ENCODE measurements at regions not wholly inside any gene's neighbourhood (a gene's known extent, or its start where the extent isn't known, plus 50 kb on each side); places are given as distances from the start of the nearest gene placed in this dataset.

- Histone ChIP-seq H3K36me3 (ENCODE audit: insufficient read depth, low read length) (no peaks in the 10 kb centered on the region), H3K9ac (ENCODE audit: low read depth, low read length, poor library complexity, severe bottlenecking) (no peak overlapping the region), H4K20me1 (ENCODE audit: insufficient read depth, low read length, poor library complexity, severe bottlenecking) (no peaks in the 10 kb centered on the region), H3K9me2 (replicated peaks; ENCODE audit: low read depth, low read length) (no peaks in the 10 kb centered on the region), H3K4me3 (ENCODE audit: low read length, poor library complexity, severe bottlenecking) (no peak overlapping the region), H3K4me1 (ENCODE audit: insufficient read depth, low read length, poor library complexity, severe bottlenecking) (no peaks in the 10 kb centered on the region), H2AFZ (ENCODE audit: low read length) (no peak overlapping the region), H3F3A (ENCODE audit: low read depth) (no peaks in the 10 kb centered on the region), H3K79me2 (ENCODE audit: insufficient read depth, low read length) (no peaks in the 10 kb centered on the region), H3K4me2 (ENCODE audit: low read depth, low read length, poor library complexity, severe bottlenecking) (no peak overlapping the region), H3K9me3 (ENCODE audit: insufficient read depth, low read depth, low read length) (no peaks in the 10 kb centered on the region), H3K27me3 (ENCODE audit: insufficient read depth, low read length, poor library complexity, severe bottlenecking) (no peaks in the 10 kb centered on the region)
- TF ChIP-seq CTCF (conservative IDR thresholded peaks at IDR 0.05; ENCODE audit: low read length) (no peak), EZH2phosphoT487 (IDR thresholded peaks at IDR 0.05; ENCODE audit: borderline replicate concordance) (no peak)
These were observed 84.9 kb upstream of the PWP1 start for GRCh38 chr12:107600581-107601144.

- Histone ChIP-seq H3K9me3 (ENCODE audit: insufficient read depth, low read depth, low read length) (no peaks in the 10 kb centered on the region), H3F3A (ENCODE audit: low read depth) (no peaks in the 10 kb centered on the region), H4K20me1 (ENCODE audit: insufficient read depth, low read length, poor library complexity, severe bottlenecking) (no peaks in the 10 kb centered on the region), H3K9me2 (replicated peaks; ENCODE audit: low read depth, low read length) (no peaks in the 10 kb centered on the region), H3K27me3 (ENCODE audit: insufficient read depth, low read length, poor library complexity, severe bottlenecking) (no peaks in the 10 kb centered on the region), H3K4me2 (ENCODE audit: low read depth, low read length, poor library complexity, severe bottlenecking) (no peak overlapping the region), H3K4me1 (ENCODE audit: insufficient read depth, low read length, poor library complexity, severe bottlenecking) (no peaks in the 10 kb centered on the region), H3K9ac (ENCODE audit: low read depth, low read length, poor library complexity, severe bottlenecking) (no peak overlapping the region), H3K36me3 (ENCODE audit: insufficient read depth, low read length) (no peaks in the 10 kb centered on the region), H2AFZ (ENCODE audit: low read length) (no peak overlapping the region), H3K79me2 (ENCODE audit: insufficient read depth, low read length) (no peaks in the 10 kb centered on the region), H3K4me3 (ENCODE audit: low read length, poor library complexity, severe bottlenecking) (no peak overlapping the region)
- TF ChIP-seq EZH2phosphoT487 (IDR thresholded peaks at IDR 0.05; ENCODE audit: borderline replicate concordance) = no peak
- TF ChIP-seq CTCF (conservative IDR thresholded peaks at IDR 0.05; ENCODE audit: low read length) = no peak
These were observed 83.2 kb upstream of the PWP1 start for GRCh38 chr12:107602446-107602845.

- Histone ChIP-seq H2AFZ (ENCODE audit: low read length) (no peak overlapping the region), H3K9ac (ENCODE audit: low read depth, low read length, poor library complexity, severe bottlenecking) (no peak overlapping the region), H3K9me2 (replicated peaks; ENCODE audit: low read depth, low read length) (no peaks in the 10 kb centered on the region), H4K20me1 (ENCODE audit: insufficient read depth, low read length, poor library complexity, severe bottlenecking) (no peaks in the 10 kb centered on the region), H3K4me1 (ENCODE audit: insufficient read depth, low read length, poor library complexity, severe bottlenecking) (no peaks in the 10 kb centered on the region), H3K27me3 (ENCODE audit: insufficient read depth, low read length, poor library complexity, severe bottlenecking) (no peaks in the 10 kb centered on the region), H3K9me3 (ENCODE audit: insufficient read depth, low read depth, low read length) (no peaks in the 10 kb centered on the region), H3K4me3 (ENCODE audit: low read length, poor library complexity, severe bottlenecking) (no peak overlapping the region), H3K79me2 (ENCODE audit: insufficient read depth, low read length) (no peaks in the 10 kb centered on the region), H3K4me2 (ENCODE audit: low read depth, low read length, poor library complexity, severe bottlenecking) (no peak overlapping the region), H3K36me3 (ENCODE audit: insufficient read depth, low read length) (no peaks in the 10 kb centered on the region), H3F3A (ENCODE audit: low read depth) (no peaks in the 10 kb centered on the region)
- no peak for TF ChIP-seq EZH2phosphoT487 (IDR thresholded peaks at IDR 0.05; ENCODE audit: borderline replicate concordance)
- no peak for TF ChIP-seq CTCF (conservative IDR thresholded peaks at IDR 0.05; ENCODE audit: low read length)
These were observed 80.3 kb upstream of the PWP1 start for GRCh38 chr12:107605293-107605692.
